HepG2 (cell line): ENCODE measurements at regions not wholly inside any gene's neighbourhood (a gene's known extent, or its start where the extent isn't known, plus 50 kb on each side); places are given as distances from the start of the nearest gene placed in this dataset.
"Not testable (repeated sequence)": the region's sequence is repeated elsewhere in the genome, so short reads cannot be mapped to it uniquely, and the experiment has no call there.

Experiments used
- ATAC-seq: fragments of 200-7000 bp; cut with Tn5 transposase; 3 replicates; pipeline ENCODE4 v1.9.1; 2020; ENCODE audit warnings: mild to moderate bottlenecking, moderate library complexity
- BruUV-seq: library from RNA; stranded (reverse); fragments of 400-500 nt; replicated peaks from 2 replicates; lab custom pipeline; 2021; lab: Mats Ljungman, UMichigan
- CTCF ChIA-PET: fragments of 300-600 bp; formaldehyde crosslinking; extraction: SDS; loops from one replicate; lab custom pipeline; 2021; ENCODE audit warnings: low total read pairs, inconsistent platforms, low intra/inter-chr PET ratio; lab: Yijun Ruan, JAX
- POLR2A ChIA-PET: fragments of 350-600 bp; sonication (Branson Sonifier 250); formaldehyde crosslinking; loops from one replicate; lab custom pipeline; 2020; ENCODE audit warnings: antibody characterized with exemption, inconsistent platforms; lab: Yijun Ruan, JAX
- DNase-seq: peaks from one replicate; pipeline ENCODE4 v3.0.0-alpha.2; 2015; ENCODE audit warnings: low spot score
- FAIRE-seq: peaks from 3 replicates; lab custom pipeline; 2011; peaks lifted over from hg19 to GRCh38; lab: Jason Lieb, UNC
- H2AFZ ChIP-seq: one replicate; pipeline ENCODE4 v1.6.1; 2011; ENCODE audit warnings: low read length, inconsistent platforms
- H3K27ac ChIP-seq: fragments of 300-600 bp; 3 replicates; pipeline ENCODE4 v1.8.0; 2011; ENCODE audit warnings: mixed run types, mild to moderate bottlenecking, mixed read lengths, low read length, inconsistent platforms; ENCODE audit not compliant: insufficient read depth; ENCODE audit errors: extremely low read length
- H3K27me3 ChIP-seq, 2 experiments: fragments of 200-600 bp in 1 of 2; 2 replicates in 1 of 2; 3 replicates in 1 of 2; pipeline versions ENCODE4 v1.6.0 to v1.8.0; 2011; ENCODE audit warnings: low read length in 2 of 2, mild to moderate bottlenecking in 2 of 2, moderate library complexity in 2 of 2, inconsistent platforms in 1 of 2; ENCODE audit not compliant: insufficient read depth in 2 of 2, control insufficient read depth in 1 of 2
- H3K36me3 ChIP-seq, 2 experiments: fragments of 200-600 bp in 1 of 2; replicated peaks in 1 of 2; 2 replicates in 1 of 2; 3 replicates in 1 of 2; pipeline versions ENCODE4 v1.5.1 to v1.8.0; 2011; ENCODE audit warnings: low read length in 2 of 2, inconsistent platforms in 1 of 2; ENCODE audit not compliant: insufficient read depth in 2 of 2, control insufficient read depth in 1 of 2
- H3K4me1 ChIP-seq: 2 replicates; pipeline ENCODE4 v1.5.1; 2012; ENCODE audit warnings: low read length, inconsistent platforms; ENCODE audit not compliant: insufficient read depth
- H3K4me2 ChIP-seq: 2 replicates; pipeline ENCODE4 v1.6.0; 2011; ENCODE audit warnings: low read depth, low read length, inconsistent platforms
- H3K4me3 ChIP-seq, 3 experiments: fragments of 200-600 bp in 1 of 3; sonication (generic), shearing (Covaris generic) in 1 of 3; replicated peaks in 1 of 3; 2 replicates each; pipeline ENCODE4 v1.5.1; 2011 to 2016; ENCODE audit warnings: low read length in 3 of 3, inconsistent platforms in 2 of 3, low read depth in 2 of 3, mild to moderate bottlenecking in 2 of 3, control low read depth in 1 of 3, mixed read lengths in 1 of 3; ENCODE audit not compliant: insufficient read depth in 1 of 3
- H3K79me2 ChIP-seq: one replicate; pipeline ENCODE4 v1.6.1; 2011; ENCODE audit warnings: low read length, inconsistent platforms; ENCODE audit not compliant: insufficient read depth
- H3K9ac ChIP-seq: 2 replicates; pipeline ENCODE4 v1.6.0; 2011; ENCODE audit warnings: mild to moderate bottlenecking, low read depth, low read length, inconsistent platforms; ENCODE audit not compliant: insufficient read depth
- H3K9me3 ChIP-seq: 2 replicates; pipeline ENCODE4 v1.5.1; 2012; ENCODE audit warnings: mild to moderate bottlenecking, low read length
- H4K20me1 ChIP-seq: 2 replicates; pipeline ENCODE4 v1.6.0; 2011; ENCODE audit warnings: inconsistent platforms, mild to moderate bottlenecking, low read length, moderate library complexity; ENCODE audit not compliant: insufficient read depth
- CEBPB ChIP-seq: IDR thresholded peaks from 2 replicates; pipeline ENCODE4 v1.6.1; 2011; ENCODE audit warnings: low read depth, low read length, improper control_type of control experiment, borderline replicate concordance
- ZNF790 ChIP-seq: sonication (generic); formaldehyde crosslinking; IDR thresholded peaks from 2 replicates; pipeline ENCODE4 v1.8.0; 2022; ENCODE audit warnings: missing genetic modification reagents, mild to moderate bottlenecking, borderline replicate concordance
- WGBS: methylation state at CpG from one replicate; pipeline ENCODE4 v1.1.6; 2017; ENCODE audit warnings: low lambda C conversion rate; 5-methylcytosine and 5-hydroxymethylcytosine counted together
- in situ Hi-C: cut with HindIII; loops from 2 replicates; pipeline ENCODE4 v1.10.0; 2017; ENCODE audit warnings: low pct_unique_long_range_greater_than_20kb; ENCODE audit not compliant: extremely low pct_ligation_motif_present
- intact Hi-C: fragments of 100-400 bp; cut with micrococcal nuclease; formaldehyde crosslinking; loops from one replicate; pipeline ENCODE4 v1.10.0; 2022; ENCODE audit not compliant: unreplicated experiment

DNA sequence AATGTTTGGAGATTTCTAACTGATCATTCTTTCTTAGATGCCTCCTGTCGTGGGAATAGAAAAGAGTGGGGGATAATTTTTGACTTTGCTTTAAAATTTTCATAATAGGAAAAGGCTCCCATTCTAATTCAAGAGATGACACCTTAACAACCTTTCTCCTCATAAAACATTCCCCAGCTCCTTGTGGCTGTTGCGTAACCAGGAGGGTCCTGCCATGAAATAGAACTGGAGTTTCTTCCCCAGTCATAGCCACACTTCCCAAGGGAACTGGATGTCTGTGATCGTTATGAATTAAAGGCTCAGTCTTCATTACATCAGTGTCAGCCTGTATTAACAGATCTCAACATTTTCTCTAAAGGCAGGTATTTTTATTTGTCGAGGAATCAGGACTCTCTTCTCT is 119.9 kb upstream of the DAP start:
- in situ Hi-C loops = no loop called here
- no peak overlapping the region for H2AFZ ChIP-seq
- CTCF ChIA-PET = no interaction called here

DNA sequence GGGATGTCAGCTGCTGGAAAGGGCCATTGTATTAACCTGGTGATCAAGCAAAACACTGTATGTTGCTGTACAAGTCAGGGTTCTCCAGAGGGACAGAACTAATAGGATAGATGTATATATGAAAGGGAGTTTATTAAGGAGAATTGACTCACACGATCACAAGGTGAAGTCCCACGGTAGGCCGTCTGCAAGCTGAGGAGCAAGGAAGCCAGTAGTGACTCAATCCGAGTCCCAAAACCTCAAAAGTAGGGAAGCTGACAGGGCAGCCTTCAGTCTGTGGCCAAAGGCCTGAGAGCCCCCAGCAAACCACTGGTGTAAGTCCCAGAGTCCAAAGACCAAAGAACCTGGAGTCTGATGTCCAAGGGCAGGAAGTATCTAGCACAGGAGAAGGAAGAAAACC is 116.0 kb upstream of the DAP start:
- BruUV-seq, H2AFZ ChIP-seq, H3K27me3 ChIP-seq, H3K4me3 ChIP-seq, H3K4me2 ChIP-seq, H3K9me3 ChIP-seq, H3K9ac ChIP-seq, POLR2A ChIA-PET, CTCF ChIA-PET, H3K4me1 ChIP-seq, FAIRE-seq, H3K79me2 ChIP-seq, H4K20me1 ChIP-seq, DNase-seq, in situ Hi-C loops, intact Hi-C loops, H3K27ac ChIP-seq, ATAC-seq, H3K36me3 ChIP-seq: not testable (repeated sequence)
- 51% methylated on average over 4 of the region's 4 CpGs for WGBS

More for the DNA sequence above, 119.9 kb upstream of the DAP start:
- Histone ChIP-seq H3K27me3 (peaks cover 0 to 8% of the 10 kb centered on the region in 2 experiments; a peak in 2 of 5 replicates), H4K20me1 (no peaks in the 10 kb centered on the region), H3K9ac (no peak overlapping the region), H3K4me3 (no peak overlapping the region), H3K27ac (no peak overlapping the region), H3K79me2 (no peaks in the 10 kb centered on the region), H3K4me1 (no peaks in the 10 kb centered on the region), H3K9me3 (no peaks in the 10 kb centered on the region), H3K36me3 (no peaks in the 10 kb centered on the region), H3K4me2 (no peak overlapping the region)
- FAIRE-seq (no peak), DNase-seq (no peak), ATAC-seq (no peak)
- 34% methylated on average over 4 of the region's 4 CpGs for WGBS
- intact Hi-C loops = no loop called here
- POLR2A ChIA-PET = no interaction called here
- BruUV-seq = no TSS peak
- peak; percentile 77 for TF ChIP-seq CEBPB
- no peak for TF ChIP-seq ZNF790
